IMR-90 (cell line): ENCODE measurements at regions not wholly inside any gene's neighbourhood (a gene's known extent, or its start where the extent isn't known, plus 50 kb on each side); places are given as distances from the start of the nearest gene placed in this dataset.

ENCODE experiments used
- ATAC-seq: fragments of 200-7000 bp; cut with Tn5 transposase; 2 replicates; pipeline ENCODE4 v1.9.1; 2020; ENCODE audit warnings: low read depth, mild to moderate bottlenecking, moderate library complexity
- BruUV-seq: library from RNA; stranded (reverse); fragments of 400-500 nt; replicated peaks from 2 replicates; lab custom pipeline; 2021; lab: Mats Ljungman, UMichigan
- CTCF ChIA-PET: fragments of 300-600 bp; formaldehyde crosslinking; extraction: SDS; loops from one replicate; lab custom pipeline; 2021; ENCODE audit warnings: antibody characterized with exemption; lab: Yijun Ruan, JAX
- POLR2A ChIA-PET: fragments of 300-600 bp; sonication (Branson Sonifier 250); formaldehyde crosslinking; loops from one replicate; lab custom pipeline; 2022; ENCODE audit warnings: antibody characterized with exemption; ENCODE audit not compliant: unreplicated experiment; lab: Charles Lee
- DNase-seq: peaks from one replicate; pipeline ENCODE4 v3.0.0; 2013
- H2AFZ ChIP-seq: replicated peaks from 2 replicates; pipeline ENCODE3; 2013; ENCODE audit warnings: low read length, mild to moderate bottlenecking; ENCODE audit not compliant: poor library complexity
- H2AK5ac ChIP-seq: 2 replicates; pipeline ENCODE4 v1.6.1; 2013; ENCODE audit warnings: low read depth, low read length, inconsistent platforms
- H2AK9ac ChIP-seq: replicated peaks from 2 replicates; pipeline ENCODE3; 2013; ENCODE audit warnings: mild to moderate bottlenecking, low read depth, low read length, moderate library complexity; ENCODE audit not compliant: poor library complexity
- H2BK120ac ChIP-seq: 2 replicates; pipeline ENCODE4 v1.6.1; 2013; ENCODE audit warnings: low read depth, low read length, inconsistent platforms
- H2BK15ac ChIP-seq: 3 replicates; pipeline ENCODE4 v1.6.1; 2013; ENCODE audit warnings: low read depth, low read length, inconsistent platforms
- H2BK20ac ChIP-seq: 2 replicates; pipeline ENCODE4 v1.6.1; 2013; ENCODE audit warnings: low read depth, mild to moderate bottlenecking, inconsistent platforms, low read length, moderate library complexity
- H2BK5ac ChIP-seq: 2 replicates; pipeline ENCODE4 v1.6.1; 2013; ENCODE audit warnings: mild to moderate bottlenecking, low read depth, low read length, inconsistent platforms; ENCODE audit not compliant: poor library complexity, severe bottlenecking
- H3K14ac ChIP-seq: replicated peaks from 2 replicates; pipeline ENCODE4 v1.6.1; 2013; ENCODE audit warnings: low read depth, low read length, inconsistent platforms
- H3K18ac ChIP-seq: 2 replicates; pipeline ENCODE4 v1.6.1; 2013; ENCODE audit warnings: low read depth, low read length, control low read depth
- H3K23ac ChIP-seq: 2 replicates; pipeline ENCODE4 v1.6.1; 2013; ENCODE audit warnings: low read depth, low read length, inconsistent platforms
- H3K27ac ChIP-seq: 2 replicates; pipeline ENCODE4 v1.5.1; 2013; ENCODE audit warnings: mild to moderate bottlenecking, control low read depth, low read length; ENCODE audit not compliant: insufficient read depth
- H3K27me3 ChIP-seq: 2 replicates; pipeline ENCODE4 v1.6.1; 2013; ENCODE audit warnings: low read length; ENCODE audit not compliant: control insufficient read depth, insufficient read depth
- H3K36me3 ChIP-seq: 2 replicates; pipeline ENCODE4 v1.6.1; 2013; ENCODE audit warnings: low read length, mixed read lengths; ENCODE audit not compliant: control insufficient read depth, insufficient read depth
- H3K4ac ChIP-seq: 2 replicates; pipeline ENCODE4 v1.6.1; 2013; ENCODE audit warnings: low read depth, low read length, inconsistent platforms
- H3K4me1 ChIP-seq: 2 replicates; pipeline ENCODE4 v1.6.1; 2013; ENCODE audit warnings: low read length, mixed read lengths; ENCODE audit not compliant: control insufficient read depth, insufficient read depth
- H3K4me2 ChIP-seq: 2 replicates; pipeline ENCODE4 v1.6.1; 2013; ENCODE audit warnings: low read depth, mild to moderate bottlenecking, control low read depth, low read length, moderate library complexity
- H3K4me3 ChIP-seq: 2 replicates; pipeline ENCODE4 v1.5.1; 2013; ENCODE audit warnings: low read depth, mild to moderate bottlenecking, control low read depth, low read length, moderate library complexity; ENCODE audit not compliant: insufficient read depth
- H3K56ac ChIP-seq: 2 replicates; pipeline ENCODE4 v1.6.1; 2013; ENCODE audit warnings: low read length, inconsistent platforms; ENCODE audit not compliant: insufficient read depth; ENCODE audit errors: extremely low read depth
- H3K79me1 ChIP-seq, 2 experiments: 2 replicates each; pipeline ENCODE4 v1.6.1; 2013; ENCODE audit warnings: low read length in 2 of 2, inconsistent platforms in 1 of 2, low read depth in 1 of 2
- H3K9ac ChIP-seq: 2 replicates; pipeline ENCODE4 v1.6.1; 2013; ENCODE audit warnings: low read depth, low read length, control low read depth
- H3K9me1 ChIP-seq: 2 replicates; pipeline ENCODE4 v1.6.1; 2013; ENCODE audit warnings: low read length, inconsistent platforms; ENCODE audit not compliant: insufficient read depth
- H3K9me3 ChIP-seq: 2 replicates; pipeline ENCODE4 v1.6.1; 2013; ENCODE audit warnings: low read length; ENCODE audit not compliant: control insufficient read depth, insufficient read depth
- H4K20me1 ChIP-seq: 2 replicates; pipeline ENCODE4 v1.6.1; 2013; ENCODE audit warnings: low read length, inconsistent platforms; ENCODE audit not compliant: insufficient read depth
- H4K5ac ChIP-seq: 2 replicates; pipeline ENCODE4 v1.6.1; 2013; ENCODE audit warnings: mild to moderate bottlenecking, low read depth, low read length, control low read depth
- H4K8ac ChIP-seq, 2 experiments: 2 replicates each; pipeline ENCODE4 v1.6.1; 2013; ENCODE audit warnings: low read depth in 2 of 2, low read length in 2 of 2, control low read depth in 1 of 2, inconsistent platforms in 1 of 2
- H4K91ac ChIP-seq: 2 replicates; pipeline ENCODE4 v1.6.1; 2013; ENCODE audit warnings: low read depth, low read length, inconsistent platforms; ENCODE audit not compliant: insufficient read depth
- BHLHE40 ChIP-seq: fragments of 150-350 bp; IDR thresholded peaks from 2 replicates; pipeline ENCODE4 v1.6.1; 2016; ENCODE audit warnings: mild to moderate bottlenecking, low read depth, low read length
- MAZ ChIP-seq: IDR thresholded peaks from 2 replicates; pipeline ENCODE4 v1.6.1; 2012; ENCODE audit warnings: low read depth, mild to moderate bottlenecking, low read length, improper control_type of control experiment, moderate library complexity, borderline replicate concordance
- MXI1 ChIP-seq: IDR thresholded peaks from 2 replicates; pipeline ENCODE4 v1.6.1; 2012; ENCODE audit warnings: low read depth, mild to moderate bottlenecking, low read length, moderate library complexity, borderline replicate concordance
- NFE2L2 ChIP-seq: fragments of 150-350 bp; IDR thresholded peaks from 2 replicates; pipeline ENCODE4 v1.6.1; 2016; ENCODE audit warnings: low read depth, mild to moderate bottlenecking, low read length
- POLR2A ChIP-seq: IDR thresholded peaks from 2 replicates; pipeline ENCODE4 v1.6.1; 2012; ENCODE audit warnings: mild to moderate bottlenecking, low read depth, low read length
- SMC3 ChIP-seq: fragments of 150-350 bp; IDR thresholded peaks from 2 replicates; pipeline ENCODE4 v1.6.1; 2016; ENCODE audit warnings: low read depth, mild to moderate bottlenecking, antibody characterized with exemption, low read length, moderate library complexity
- WGBS, 2 experiments: methylation state at CpG; one replicate each; pipeline versions ENCODE4 v1.1.5 to v1.1.7; 2013; ENCODE audit warnings: missing lambda C conversion rate in 2 of 2; ENCODE audit not compliant: insufficient read length in 1 of 2; ENCODE audit errors: extremely low coverage in 2 of 2; 5-methylcytosine and 5-hydroxymethylcytosine counted together
- dilution Hi-C: fragments of 300-500 bp; cut with HindIII; formaldehyde crosslinking; loops from one replicate; pipeline ENCODE4 v1.14.3; 2018; ENCODE audit warnings: low sequenced_read_pairs; ENCODE audit not compliant: unreplicated experiment
- in situ Hi-C: fragments of 300-500 bp; cut with MboI; formaldehyde crosslinking; loops from 3 replicates; pipeline ENCODE4 v1.14.3; 2019; ENCODE audit warnings: low sequenced_read_pairs, inconsistent platforms, mixed read lengths
- intact Hi-C: fragments of 100-400 bp; cut with micrococcal nuclease; formaldehyde crosslinking; loops from 2 replicates; pipeline ENCODE4 v1.10.0; 2022
- TF ChIP-seq, protein P1 (sequence below): fragments of 150-350 bp; IDR thresholded peaks from 2 replicates; pipeline ENCODE4 v1.6.1; 2017; ENCODE audit warnings: mild to moderate bottlenecking, antibody characterized with exemption, low read length, low read depth

DNA sequence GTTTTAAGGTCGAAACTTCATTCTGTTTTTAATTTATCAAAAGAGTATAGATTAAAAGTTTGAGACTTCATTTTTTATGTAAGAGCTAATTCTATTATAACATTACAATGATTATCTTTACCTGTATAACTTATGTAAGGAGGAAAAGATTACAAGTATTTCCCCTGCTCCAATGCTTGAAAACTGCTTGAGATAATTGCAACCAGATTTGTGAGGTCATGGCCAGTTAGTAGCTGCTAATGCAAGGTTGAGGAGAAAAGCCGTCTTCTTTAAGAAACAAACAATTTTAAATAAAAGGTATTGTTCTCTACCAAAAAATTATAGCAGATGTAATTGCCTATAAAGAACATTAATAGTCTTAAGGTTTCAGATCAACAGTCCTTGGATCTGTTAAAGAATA, 208.3 kb upstream of the UBE2E2 start:
- H2AK5ac ChIP-seq: no peak overlapping the region
- intact Hi-C loops: no loop called here
- H2BK120ac ChIP-seq: no peak overlapping the region
- H3K9ac ChIP-seq: no peak overlapping the region
- CTCF ChIA-PET: no interaction called here
- H4K8ac ChIP-seq: no peak overlapping the region
- H4K91ac ChIP-seq: no peak overlapping the region
- no peak overlapping the region for H3K27ac ChIP-seq
- H2BK5ac ChIP-seq: no peak overlapping the region
- H2AFZ ChIP-seq: no peak overlapping the region
- no peaks in the 10 kb centered on the region for H3K9me3 ChIP-seq
- H3K79me1 ChIP-seq: no peaks in the 10 kb centered on the region
- no peaks in the 10 kb centered on the region for H3K36me3 ChIP-seq
- no peak overlapping the region for H3K14ac ChIP-seq
- no peak overlapping the region for H3K4me2 ChIP-seq
- H3K4me3 ChIP-seq: no peak overlapping the region
- no peak overlapping the region for H3K18ac ChIP-seq
- TF ChIP-seq NFE2L2: no peak
- no peak for TF ChIP-seq MXI1
- no peak for TF ChIP-seq MAZ
- TF ChIP-seq SMC3: no peak
- TF ChIP-seq, protein P1, sequence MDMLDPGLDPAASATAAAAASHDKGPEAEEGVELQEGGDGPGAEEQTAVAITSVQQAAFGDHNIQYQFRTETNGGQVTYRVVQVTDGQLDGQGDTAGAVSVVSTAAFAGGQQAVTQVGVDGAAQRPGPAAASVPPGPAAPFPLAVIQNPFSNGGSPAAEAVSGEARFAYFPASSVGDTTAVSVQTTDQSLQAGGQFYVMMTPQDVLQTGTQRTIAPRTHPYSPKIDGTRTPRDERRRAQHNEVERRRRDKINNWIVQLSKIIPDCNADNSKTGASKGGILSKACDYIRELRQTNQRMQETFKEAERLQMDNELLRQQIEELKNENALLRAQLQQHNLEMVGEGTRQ: no peak
- no peak for TF ChIP-seq BHLHE40
- TF ChIP-seq POLR2A: no peak
- no peaks in the 10 kb centered on the region for H3K4me1 ChIP-seq
- no CpG with 5 or more reads among the region's 2 CpGs for WGBS, 2 experiments
- DNase-seq (no peak), ATAC-seq (no peak)
- H2BK15ac ChIP-seq: no peak overlapping the region
- no peak overlapping the region for H3K4ac ChIP-seq
- POLR2A ChIA-PET: no interaction called here
- BruUV-seq: no TSS peak
- in situ Hi-C loops: no loop called here
- dilution Hi-C loops: no loop called here
- no peak overlapping the region for H3K23ac ChIP-seq
- H3K9me1 ChIP-seq: no peaks in the 10 kb centered on the region
- H2AK9ac ChIP-seq: no peak overlapping the region
- no peak overlapping the region for H4K5ac ChIP-seq
- peaks cover 11% of the 10 kb centered on the region for H3K27me3 ChIP-seq
- H2BK20ac ChIP-seq: no peak overlapping the region
- no peaks in the 10 kb centered on the region for H4K20me1 ChIP-seq
- no peak overlapping the region for H3K56ac ChIP-seq
